ENCODE measurements at regions not wholly inside any gene's neighbourhood (a gene's known extent, or its start where the extent isn't known, plus 50 kb on each side); places are given as distances from the start of the nearest gene placed in this dataset.

- H2AFZ ChIP-seq (ENCODE audit: low read length): no peak overlapping the region
- H3K27ac ChIP-seq (ENCODE audit: extremely low read length, insufficient read depth, low read length): peak overlapping the region; percentile 82
- no peaks in the 10 kb centered on the region for H3K36me3 ChIP-seq (replicated peaks in 1 of 2; ENCODE audit: control insufficient read depth in 1 of 2, insufficient read depth in 2 of 2, low read length in 2 of 2)
- no peaks in the 10 kb centered on the region for H3K9me3 ChIP-seq (ENCODE audit: low read length)
- ATAC-seq (peak; percentile 99), DNase-seq (ENCODE audit: low spot score) (peak; percentile 99), FAIRE-seq (peak; percentile 94)
- ChIA-PET POLR2A (interaction anchor here (0.7 to 2.7 kb wide), 7 partner anchors 9 to 57 kb away, joined by 3 to 32 read pairs (median 11); partner anchors contain the start of gene PALMD), CTCF (ENCODE audit: low intra/inter-chr PET ratio, low total read pairs) (no interaction called here)
- intact Hi-C loops (cut with micrococcal nuclease; ENCODE audit: unreplicated experiment) (loop anchor here (1.0 kb wide), 1 partner anchor 57 kb away; the partner anchor contains the start of gene PALMD), in situ Hi-C loops (cut with HindIII; ENCODE audit: extremely low pct_ligation_motif_present, low pct_unique_long_range_greater_than_20kb) (no loop called here)
- H3K4me2 ChIP-seq (ENCODE audit: low read depth, low read length): peak overlapping the region; percentile 65
- peaks cover 61% of the 10 kb centered on the region for H3K4me1 ChIP-seq (ENCODE audit: insufficient read depth, low read length)
- H3K27me3 ChIP-seq (ENCODE audit: control insufficient read depth in 1 of 2, insufficient read depth in 2 of 2, low read length in 2 of 2): no peaks in the 10 kb centered on the region
- no TSS peak for BruUV-seq (replicated peaks)
- no peaks in the 10 kb centered on the region for H3K79me2 ChIP-seq (ENCODE audit: insufficient read depth, low read length)
- H4K20me1 ChIP-seq (ENCODE audit: insufficient read depth, low read length): no peaks in the 10 kb centered on the region
- peak overlapping the region; percentile 48 for H3K9ac ChIP-seq (ENCODE audit: insufficient read depth, low read depth, low read length)
- peak overlapping the region in 1 of 3 experiments; percentile 23; a peak in 2 of 6 replicates for H3K4me3 ChIP-seq (replicated peaks in 1 of 3; ENCODE audit: insufficient read depth in 1 of 3, low read depth in 2 of 3, low read length in 3 of 3)
- 0% methylated on average over 4 of the region's 4 CpGs for WGBS (ENCODE audit: low lambda C conversion rate)
- TF ChIP-seq ZNF512B (CRISPR knock-in tag; IDR thresholded peaks at IDR 0.05; ENCODE audit: borderline replicate concordance): no peak
- TF ChIP-seq EP300 (IDR thresholded peaks at IDR 0.05; ENCODE audit: low read depth in 2 of 2, low read length in 2 of 2): peak in 1 of 2 experiments; percentile 96; a peak in 3 of 4 replicates
- peak; percentile 96 for TF ChIP-seq EP300 (CRISPR knock-in tag; IDR thresholded peaks at IDR 0.05; ENCODE audit: borderline replicate concordance)
- no peak for TF ChIP-seq ZBTB42 (CRISPR knock-in tag; IDR thresholded peaks at IDR 0.05)
- 0 out of 2 replicates have a peak, but pooled peaks have one; percentile 18 for TF ChIP-seq MEF2D (CRISPR knock-in tag; IDR thresholded peaks at IDR 0.05)
- TF ChIP-seq YEATS4 (CRISPR knock-in tag; IDR thresholded peaks at IDR 0.05; ENCODE audit: borderline replicate concordance): no peak
- no peak for TF ChIP-seq RBAK (CRISPR knock-in tag; IDR thresholded peaks at IDR 0.05)
- no peak for TF ChIP-seq ZNF17 (CRISPR knock-in tag; IDR thresholded peaks at IDR 0.05)
- TF ChIP-seq BCL3 (CRISPR knock-in tag; IDR thresholded peaks at IDR 0.05): no peak
- no peak for TF ChIP-seq RAD51 (IDR thresholded peaks at IDR 0.05; ENCODE audit: borderline replicate concordance)
- TF ChIP-seq GRHL1 (CRISPR knock-in tag; conservative IDR thresholded peaks at IDR 0.05): no peak
- TF ChIP-seq ZNF282 (IDR thresholded peaks at IDR 0.05; ENCODE audit: partially characterized antibody): no peak
- TF ChIP-seq ZFP62 (CRISPR knock-in tag; IDR thresholded peaks at IDR 0.05): no peak
- TF ChIP-seq ZXDC (CRISPR knock-in tag; IDR thresholded peaks at IDR 0.05): no peak
- TF ChIP-seq FOXP1 (IDR thresholded peaks at IDR 0.05): 0 out of 2 replicates have a peak, but pooled peaks have one; percentile 28
- TF ChIP-seq FOXP1 (CRISPR knock-in tag; IDR thresholded peaks at IDR 0.05): peak; percentile 82
- TF ChIP-seq TBX2 (CRISPR knock-in tag; IDR thresholded peaks at IDR 0.05; ENCODE audit: borderline replicate concordance): peak; percentile 94
- no peak for TF ChIP-seq POLR2AphosphoS2 (IDR thresholded peaks at IDR 0.05; ENCODE audit: low read depth, low read length)
Measured at GRCh38 chr1:99589186-99589636, 56.7 kb upstream of the PALMD start.
